ENCODE measurements at regions not wholly inside any gene's neighbourhood (a gene's known extent, or its start where the extent isn't known, plus 50 kb on each side); places are given as distances from the start of the nearest gene placed in this dataset.

- no peak for TF ChIP-seq ATF3 (IDR thresholded peaks at IDR 0.05)
- TF ChIP-seq POLR2A (IDR thresholded peaks at IDR 0.05; ENCODE audit: borderline replicate concordance, extremely low read depth, insufficient read depth, insufficient read length): no peak
- TF ChIP-seq ZFX (IDR thresholded peaks at IDR 0.05): no peak
- no peak for TF ChIP-seq EZH2phosphoT487 (IDR thresholded peaks at IDR 0.05; ENCODE audit: borderline replicate concordance)
- no peak for TF ChIP-seq CTCF (IDR thresholded peaks at IDR 0.05 in 2 of 3, conservative IDR thresholded peaks at IDR 0.05 in 1 of 3; ENCODE audit: borderline replicate concordance in 1 of 3, insufficient read depth in 1 of 3, low read depth in 2 of 3, low read length in 2 of 3)
- no peak for TF ChIP-seq SRF (IDR thresholded peaks at IDR 0.05; ENCODE audit: low read depth)
- TF ChIP-seq JUND (IDR thresholded peaks at IDR 0.05): no peak
- TF ChIP-seq REST (IDR thresholded peaks at IDR 0.05; ENCODE audit: low read depth): no peak
- TF ChIP-seq SIN3A (IDR thresholded peaks at IDR 0.05; ENCODE audit: low read depth): no peak
- TF ChIP-seq YY1 (IDR thresholded peaks at IDR 0.05; ENCODE audit: extremely low read depth, insufficient replicate concordance, low read depth, low read length): no peak
- TF ChIP-seq EZH2 (IDR thresholded peaks at IDR 0.05): no peak
- no peak for TF ChIP-seq ZNF274 (IDR thresholded peaks at IDR 0.05; ENCODE audit: low read depth, low read length)
- no peak for TF ChIP-seq POLR2AphosphoS5 (IDR thresholded peaks at IDR 0.05; ENCODE audit: low read depth, low read length)
- TF ChIP-seq CBX3 (IDR thresholded peaks at IDR 0.05; ENCODE audit: low read depth): no peak
Observed at GRCh38 chrX:99413317-99413716, 996.8 kb downstream of the PCDH19 start.
